DMS53 treated with DMSO at 0.1 percent for 48 hours (cell line): ENCODE measurements at regions not wholly inside any gene's neighbourhood (a gene's known extent, or its start where the extent isn't known, plus 50 kb on each side); places are given as distances from the start of the nearest gene placed in this dataset.

ENCODE experiments used
- DNase-seq: peaks from one replicate; lab custom pipeline; 2025; ENCODE audit not compliant: unreplicated experiment; lab: John Stamatoyannopoulos, UW

DNA sequence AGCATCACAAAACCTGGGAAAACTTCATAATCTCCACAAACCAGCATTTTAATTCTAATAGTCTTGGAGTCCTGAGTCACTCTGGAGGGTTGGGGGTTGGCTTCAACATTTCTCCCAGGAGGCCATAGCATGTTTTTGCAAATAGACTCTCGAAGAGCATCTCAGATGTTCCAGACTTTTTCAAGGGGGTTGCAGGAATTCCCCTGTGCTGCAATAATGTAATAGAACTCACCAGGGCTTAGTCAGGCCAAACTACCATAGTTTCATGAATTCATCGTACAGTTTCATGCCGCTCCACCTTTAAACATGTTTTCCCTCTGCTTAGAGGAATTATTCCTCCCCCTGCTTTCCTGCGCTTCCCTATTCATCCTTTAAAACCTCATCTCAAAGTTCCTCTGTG, 499.5 kb upstream of the KLF4 start:
- no peak for DNase-seq

DNA sequence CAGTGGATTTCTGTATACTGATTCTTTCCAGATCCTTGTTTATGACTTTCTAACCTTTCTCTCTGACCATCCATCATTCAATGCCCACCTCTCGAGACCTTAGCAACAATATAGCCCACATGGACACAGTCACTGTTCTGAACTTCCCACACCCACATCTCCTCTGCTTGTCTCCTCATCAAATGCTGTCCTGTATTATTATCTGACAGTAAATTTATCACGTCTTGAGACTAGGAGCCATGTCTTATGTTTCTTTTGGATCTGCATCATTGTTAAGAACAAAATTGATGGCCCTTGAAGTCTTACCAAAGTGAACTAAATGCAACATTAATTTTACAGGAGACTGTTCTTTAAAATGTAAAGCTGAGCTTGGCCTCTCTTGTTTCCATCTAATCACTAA, 495.4 kb upstream of the KLF4 start:
- no peak for DNase-seq

DNA sequence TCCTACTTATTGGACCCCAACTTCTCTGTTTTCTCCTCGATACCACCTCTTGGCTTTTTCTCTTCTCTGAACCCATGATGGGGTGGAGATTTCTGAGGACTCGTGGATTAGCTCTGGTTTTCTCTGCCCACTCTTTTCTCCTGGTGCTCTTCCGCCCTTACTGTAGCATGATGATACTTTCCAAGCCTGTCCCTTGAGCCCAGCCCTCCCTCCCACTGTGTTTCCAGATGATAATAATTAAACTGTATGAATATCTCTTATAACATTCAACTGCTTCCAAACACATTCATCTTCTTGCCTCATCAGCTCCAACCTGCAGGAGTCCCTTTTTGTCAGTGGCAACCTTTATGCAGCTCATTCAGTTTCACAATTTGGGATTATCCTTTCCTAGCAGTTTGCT, 494.2 kb upstream of the KLF4 start:
- no peak for DNase-seq

DNA sequence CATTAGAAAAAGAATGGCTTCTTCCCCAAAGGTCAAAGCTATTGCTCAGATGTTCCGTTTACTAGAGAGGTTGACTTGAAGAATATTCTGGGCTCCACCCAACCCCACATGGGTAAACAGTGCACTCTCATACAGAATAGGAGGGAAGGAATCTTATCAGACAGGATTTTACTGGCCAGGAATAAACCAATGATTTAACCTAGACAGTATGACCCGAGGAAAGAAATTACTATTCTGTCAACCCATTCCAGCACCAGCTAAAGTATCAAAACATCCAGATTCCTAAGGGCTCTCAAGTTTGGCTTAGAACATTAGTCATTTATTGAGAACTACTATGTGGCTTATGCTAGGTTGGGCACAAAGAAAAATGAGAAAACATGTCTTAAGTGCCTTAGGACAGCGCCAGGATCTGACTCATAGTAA, 493.6 kb upstream of the KLF4 start:
- no peak for DNase-seq

DNA sequence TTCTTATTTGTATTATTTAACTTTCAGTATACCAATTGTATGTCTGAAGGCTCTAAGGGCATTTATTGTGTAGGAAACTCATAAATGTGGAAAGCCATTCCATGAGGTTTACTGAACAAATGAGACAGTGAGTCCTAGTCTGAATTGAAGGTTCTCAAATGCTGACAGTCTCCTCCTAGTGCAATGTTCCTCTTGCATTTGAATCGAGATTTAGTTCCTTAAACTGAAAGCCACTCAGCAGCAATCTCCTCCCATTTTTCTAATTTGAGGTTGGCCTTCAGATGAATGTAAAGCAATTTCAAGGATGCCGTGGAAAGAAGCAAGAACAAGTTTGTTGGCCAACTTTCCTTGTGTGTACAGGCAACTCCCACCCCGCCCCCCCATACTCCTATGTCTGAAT, 493.2 kb upstream of the KLF4 start:
- no peak for DNase-seq

DNA sequence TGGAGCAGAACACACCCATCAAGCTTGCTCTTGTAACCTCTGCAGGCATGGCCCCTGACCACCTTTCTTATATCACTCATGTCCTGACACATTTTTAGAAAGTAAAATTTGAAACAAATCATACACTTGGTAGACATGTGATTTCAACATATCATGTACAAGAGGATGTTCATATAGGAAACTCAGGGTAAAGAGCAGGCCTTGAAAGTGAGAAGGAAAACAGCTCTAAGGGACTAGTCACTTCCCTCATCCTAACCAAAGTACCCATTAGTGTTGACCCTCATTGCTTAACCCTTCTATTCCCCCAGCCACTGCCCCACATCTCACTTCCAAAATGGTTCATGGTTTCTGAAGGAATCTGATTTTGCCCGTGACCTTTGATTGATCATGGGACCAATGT, 492.4 kb upstream of the KLF4 start:
- no peak for DNase-seq

DNA sequence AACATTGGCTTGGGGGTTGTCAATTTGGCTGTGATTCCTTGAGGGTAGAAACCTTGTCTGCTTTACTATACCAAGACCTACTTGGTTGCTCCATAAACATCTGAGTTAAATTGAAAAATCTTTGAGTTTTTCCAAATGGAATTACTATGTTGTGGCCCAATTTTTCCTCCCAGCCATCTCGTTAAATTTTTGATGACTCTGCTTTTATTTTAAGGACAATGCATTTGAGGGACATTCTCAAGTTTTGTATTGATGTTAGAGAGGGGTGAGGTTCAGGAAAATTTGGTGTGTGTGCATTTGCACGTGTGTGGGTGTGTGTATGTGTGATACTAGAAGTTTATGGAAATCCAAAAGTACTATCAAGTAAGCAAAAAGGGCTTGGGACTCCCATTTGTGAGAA, 491.4 kb upstream of the KLF4 start:
- no peak for DNase-seq

DNA sequence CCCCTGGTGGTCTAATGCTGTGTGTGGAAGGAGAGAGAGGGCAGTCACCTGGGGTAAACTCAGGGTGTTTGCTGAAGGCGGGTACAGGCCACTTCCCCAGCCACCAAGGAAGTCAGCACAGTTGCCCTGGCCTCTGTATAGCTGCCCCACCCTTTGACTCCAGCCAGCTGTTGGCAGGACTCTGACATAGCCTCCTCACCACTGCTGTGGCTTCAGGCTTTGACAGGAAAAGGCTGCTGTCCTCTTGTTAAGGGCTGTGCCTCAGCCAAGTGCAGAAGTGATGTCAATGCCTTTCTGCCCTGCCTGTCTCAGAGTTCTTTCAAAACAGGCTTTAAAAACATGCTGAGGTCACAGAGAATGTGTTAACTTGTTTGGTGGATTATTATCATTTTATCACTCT, 487.2 kb upstream of the KLF4 start:
- no peak for DNase-seq

DNA sequence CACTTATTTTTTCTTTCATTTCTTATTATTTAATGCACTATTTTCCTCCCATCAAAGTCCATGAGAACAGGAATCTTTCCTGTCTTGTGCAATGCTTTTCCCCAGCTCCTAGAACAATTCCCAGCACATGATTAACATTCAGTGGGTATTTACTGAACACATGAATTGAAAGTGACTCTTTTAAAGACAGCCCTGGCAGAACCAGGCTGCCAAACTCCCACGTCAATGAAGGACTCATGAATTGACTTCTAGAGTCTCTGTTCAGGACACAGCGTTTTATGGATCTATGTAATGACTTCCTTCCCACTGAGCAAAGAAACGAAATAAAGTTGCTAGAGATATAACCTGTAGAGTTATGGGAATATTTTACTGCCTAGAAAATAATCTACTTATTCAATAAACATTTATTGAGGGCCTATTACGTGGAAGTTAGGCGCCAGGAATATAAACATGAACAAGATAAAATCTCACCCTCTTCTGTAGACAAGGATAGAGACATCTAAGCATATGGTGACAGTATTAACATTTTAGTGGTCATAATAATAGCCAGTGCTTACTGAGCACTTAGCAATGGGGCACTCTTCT, 485.9 kb upstream of the KLF4 start:
- DNase-seq = no peak

DNA sequence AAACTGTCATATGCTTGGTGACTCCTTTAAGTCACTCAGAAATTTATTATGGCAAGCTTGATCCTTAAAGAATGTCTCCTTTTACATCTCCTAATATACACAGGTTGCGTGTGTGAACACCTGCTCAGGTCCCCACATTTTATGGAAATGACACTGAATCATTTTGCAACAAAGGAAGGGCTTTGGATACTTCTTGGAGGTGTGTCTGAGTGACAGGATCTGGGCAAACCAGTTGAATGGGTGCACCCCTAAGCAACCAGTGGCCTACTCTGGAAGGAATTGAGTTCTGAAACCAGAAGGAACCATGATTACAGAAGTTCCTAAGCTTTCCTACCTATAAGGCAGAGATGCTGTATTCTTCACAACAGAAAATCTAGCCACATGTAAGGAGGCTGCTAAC, 483.9 kb upstream of the KLF4 start:
- no peak for DNase-seq

DNA sequence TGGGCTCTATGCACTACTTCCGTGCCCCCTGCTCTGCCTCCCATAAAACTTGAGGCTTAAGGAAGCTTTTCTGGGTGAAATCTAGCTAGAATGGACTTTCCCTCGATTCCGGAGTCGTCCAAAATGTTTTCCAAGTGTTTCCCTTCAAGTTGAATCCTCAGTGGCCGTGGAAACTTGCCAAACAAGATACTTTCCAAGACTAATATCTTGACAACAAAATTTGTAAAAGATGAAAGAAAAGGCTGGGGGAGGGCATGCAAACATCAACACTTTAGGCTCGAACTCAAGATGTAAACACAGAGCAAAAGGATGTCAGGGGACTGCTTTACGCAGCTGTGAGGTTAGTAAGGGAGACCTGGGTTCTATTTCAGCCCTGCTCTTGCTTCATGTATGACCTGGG, 482.8 kb upstream of the KLF4 start:
- no peak for DNase-seq

DNA sequence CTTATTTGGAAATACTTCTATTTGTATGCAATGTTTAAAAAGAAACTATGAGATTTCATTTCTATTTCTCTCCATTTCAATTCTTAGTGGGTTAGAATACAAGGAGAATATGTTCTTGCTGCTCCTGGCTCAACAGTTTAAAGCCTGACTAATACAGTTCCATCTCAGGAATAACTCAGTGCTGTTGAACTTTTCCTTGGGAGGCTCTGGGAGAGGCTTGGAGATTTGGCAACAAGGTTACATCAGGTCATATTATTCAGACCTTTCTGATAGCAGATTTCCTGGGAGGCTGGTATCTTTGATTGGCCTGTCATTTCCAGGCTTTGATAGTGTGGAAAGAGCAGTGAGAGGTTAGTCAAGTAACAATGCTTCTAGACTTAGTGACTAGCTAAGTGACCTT, 481.7 kb upstream of the KLF4 start:
- DNase-seq = no peak

DNA sequence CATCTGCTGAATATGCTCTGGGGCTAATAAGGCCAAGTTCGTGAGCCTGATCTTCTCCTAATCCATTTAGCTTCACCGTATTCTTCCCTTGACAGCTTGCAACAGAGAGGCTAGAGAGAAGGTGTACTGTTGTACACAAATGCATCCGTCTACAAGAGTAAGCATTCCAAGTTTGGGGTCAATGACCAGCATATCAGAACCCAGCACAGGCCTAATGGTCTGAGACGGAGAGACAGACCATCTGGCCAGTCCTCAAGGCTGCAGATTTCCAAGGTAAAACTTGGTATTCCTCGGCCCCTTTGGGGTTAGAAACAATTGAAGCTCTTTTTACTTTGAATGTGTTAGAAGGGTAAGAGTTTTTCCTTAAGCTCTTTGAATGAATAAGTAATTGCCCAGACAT, 481.2 kb upstream of the KLF4 start:
- no peak for DNase-seq

DNA sequence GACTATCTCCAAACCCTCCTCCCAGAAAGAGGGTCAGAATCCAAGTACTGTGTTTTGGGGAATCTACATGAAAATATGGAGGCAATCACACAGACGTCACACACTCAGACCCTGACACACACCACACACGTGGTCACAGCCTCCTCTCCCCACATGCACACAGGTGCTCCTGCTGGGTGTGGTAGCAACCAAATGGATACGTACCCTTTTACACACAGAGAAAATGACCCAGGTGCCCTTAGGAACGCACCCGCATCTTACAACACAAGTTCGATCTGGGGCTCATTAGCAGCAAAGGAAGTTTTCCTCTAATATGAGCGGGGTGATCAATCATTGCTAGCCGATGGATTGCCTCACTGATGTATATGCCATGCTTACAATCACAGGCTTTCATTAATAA, 480.2 kb upstream of the KLF4 start:
- DNase-seq = no peak

DNA sequence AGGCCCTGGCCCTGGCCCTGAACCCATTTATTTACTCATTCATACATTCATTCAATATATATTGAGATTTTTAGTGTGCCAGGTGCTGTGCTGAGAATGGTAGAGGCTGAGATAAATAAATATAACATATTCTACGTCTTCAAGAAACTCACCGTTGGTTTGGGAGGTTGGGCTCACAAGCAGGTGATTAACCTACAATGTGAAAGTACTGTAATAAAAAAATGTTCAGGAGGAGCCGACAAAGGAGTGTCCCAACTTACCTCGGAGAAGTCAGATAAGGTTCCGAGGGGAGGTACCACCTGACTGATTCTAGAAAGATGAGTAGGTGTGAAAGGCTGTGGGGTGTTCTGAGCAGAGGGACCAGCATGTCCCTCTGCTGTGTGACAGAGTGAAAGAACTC, 479.6 kb upstream of the KLF4 start:
- DNase-seq = no peak

DNA sequence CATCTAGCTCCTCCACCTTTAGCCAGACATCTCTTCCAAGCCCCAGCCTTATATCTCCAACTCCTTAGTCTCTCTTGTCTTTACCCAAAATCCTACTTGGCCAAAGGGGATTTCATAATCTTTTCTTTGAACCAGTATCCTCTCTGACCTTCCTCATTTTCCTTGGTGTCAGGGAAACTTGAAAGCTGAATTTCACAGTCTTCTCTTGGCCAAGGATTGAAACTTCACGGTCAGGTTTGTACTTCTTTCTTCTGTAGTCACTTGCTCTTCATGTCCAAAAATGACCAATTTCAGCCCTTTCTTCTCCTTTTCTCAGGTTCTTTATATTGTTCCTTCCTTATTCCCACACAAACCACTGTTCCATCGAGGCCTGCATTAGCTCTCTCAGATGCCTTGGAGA, 473.7 kb upstream of the KLF4 start:
- DNase-seq = no peak

DNA sequence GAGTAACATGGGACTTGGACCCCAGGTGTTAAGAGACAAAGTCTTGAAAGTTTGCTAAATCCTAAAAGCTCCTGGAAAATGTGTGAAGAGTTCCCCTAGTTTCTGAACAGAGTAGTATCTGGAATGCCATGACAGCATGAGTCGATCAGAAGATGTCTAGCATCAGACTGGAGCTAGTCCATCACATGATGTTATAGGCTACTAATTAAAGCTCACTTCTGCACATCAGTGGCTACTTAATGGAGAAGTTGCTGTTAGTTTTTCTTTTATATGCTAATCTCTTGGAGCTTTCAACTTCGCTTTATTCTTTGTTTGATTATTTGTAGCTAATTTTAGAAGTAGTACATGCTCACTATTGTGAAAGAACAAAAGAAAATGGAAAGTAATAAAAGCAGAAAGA, 471.3 kb upstream of the KLF4 start:
- no peak for DNase-seq

DNA sequence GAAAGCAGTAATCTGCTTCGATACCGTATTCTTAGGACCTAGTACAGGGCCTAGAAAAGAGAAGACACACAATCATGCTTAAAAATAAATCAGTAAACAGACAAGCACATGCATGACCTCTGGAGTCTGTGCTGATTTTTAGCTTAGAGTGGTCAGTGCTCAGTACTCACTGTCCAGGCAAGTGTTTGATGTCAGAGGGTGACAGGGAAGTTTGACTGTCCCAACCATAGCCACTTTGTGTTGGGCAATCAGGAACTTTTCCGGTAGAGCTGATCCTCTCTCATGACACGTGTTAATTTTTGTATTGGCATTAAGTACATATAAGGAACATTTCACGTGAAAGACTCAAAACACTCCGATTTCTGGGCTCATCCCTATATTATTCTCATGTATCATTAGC, 464.7 kb upstream of the KLF4 start:
- no peak for DNase-seq

DNA sequence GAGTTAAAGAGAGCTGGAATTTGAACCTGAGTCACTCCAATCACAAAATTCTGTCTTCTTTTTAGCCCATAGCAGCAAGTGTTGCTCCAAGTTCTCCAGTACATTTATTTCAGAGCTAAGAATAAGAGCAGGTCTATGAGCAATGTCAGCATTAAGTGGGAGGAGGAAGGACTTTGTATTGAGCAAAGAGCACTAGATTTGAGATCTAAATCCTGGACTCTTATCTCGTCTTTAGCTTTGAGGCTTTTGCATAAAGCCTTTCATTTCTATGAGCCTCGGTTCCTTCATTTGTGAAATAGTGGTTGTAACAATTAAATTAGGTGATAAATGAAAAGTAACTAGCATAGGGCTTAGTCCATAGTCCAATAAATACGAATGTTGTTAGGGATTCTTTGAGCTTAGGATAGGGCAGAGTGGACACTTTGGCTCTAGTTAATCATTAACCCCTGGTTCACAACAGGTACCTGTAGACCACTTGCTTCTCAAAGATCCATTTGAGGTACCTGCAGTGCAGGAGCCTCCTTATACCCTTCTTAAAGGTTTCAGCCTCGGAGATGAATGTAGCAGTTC, 464.1 kb upstream of the KLF4 start:
- peak; percentile 34 for DNase-seq

DNA sequence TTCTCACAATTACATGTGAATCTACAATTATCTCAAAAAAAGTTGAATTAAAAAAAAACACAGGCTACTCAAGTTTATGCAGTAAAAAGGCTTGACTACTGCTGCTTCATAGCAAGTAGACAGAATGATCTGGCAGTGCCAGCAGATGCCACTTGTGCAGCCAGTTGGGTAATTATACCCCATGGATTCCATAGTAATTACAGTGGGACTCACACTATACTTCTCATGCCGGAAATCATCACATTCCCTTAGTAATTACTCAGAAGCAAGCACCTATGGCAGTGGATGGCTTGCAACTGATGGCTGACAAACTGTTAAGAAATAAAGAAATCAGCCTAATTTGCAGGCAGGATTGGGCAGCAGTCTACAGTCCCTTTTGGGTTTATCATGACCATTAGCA, 463.2 kb upstream of the KLF4 start:
- no peak for DNase-seq

DNA sequence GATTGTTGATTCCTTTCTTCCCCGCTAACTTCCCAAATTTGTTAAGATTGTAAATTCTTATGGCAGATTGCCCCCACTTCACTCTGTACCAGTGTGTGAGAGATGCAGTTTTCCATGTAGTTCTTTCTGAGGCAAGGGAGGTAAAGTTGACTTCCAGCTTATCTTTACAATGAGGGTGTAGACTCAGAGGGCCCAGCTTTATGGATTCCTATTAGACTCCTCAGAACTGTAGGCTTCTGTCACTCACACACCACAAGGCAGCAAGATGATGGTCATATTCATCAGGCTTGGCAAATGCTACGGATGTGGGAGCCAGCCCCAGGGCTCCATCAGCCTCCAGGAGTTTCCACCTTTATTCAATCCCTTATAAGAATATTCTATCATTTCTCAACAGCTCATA, 461.9 kb upstream of the KLF4 start:
- no peak for DNase-seq

DNA sequence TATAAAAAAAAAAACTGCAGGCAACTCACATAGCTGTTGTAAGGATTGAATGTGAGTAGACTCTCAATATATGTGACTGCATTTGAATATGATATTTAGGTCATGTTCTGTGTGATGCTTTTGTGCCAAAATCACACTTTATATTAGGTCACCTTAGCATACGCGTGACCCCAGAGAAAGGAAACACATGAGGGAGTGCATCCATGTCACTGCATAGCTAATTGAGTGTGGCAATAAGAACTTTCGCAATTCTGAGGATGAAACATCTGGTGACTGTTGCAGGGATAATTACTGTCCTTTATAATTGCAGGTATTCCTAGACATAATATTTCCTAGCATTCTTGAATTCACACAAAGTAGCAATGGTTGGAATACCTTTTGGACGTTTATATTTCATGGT, 459.5 kb upstream of the KLF4 start:
- DNase-seq = no peak

DNA sequence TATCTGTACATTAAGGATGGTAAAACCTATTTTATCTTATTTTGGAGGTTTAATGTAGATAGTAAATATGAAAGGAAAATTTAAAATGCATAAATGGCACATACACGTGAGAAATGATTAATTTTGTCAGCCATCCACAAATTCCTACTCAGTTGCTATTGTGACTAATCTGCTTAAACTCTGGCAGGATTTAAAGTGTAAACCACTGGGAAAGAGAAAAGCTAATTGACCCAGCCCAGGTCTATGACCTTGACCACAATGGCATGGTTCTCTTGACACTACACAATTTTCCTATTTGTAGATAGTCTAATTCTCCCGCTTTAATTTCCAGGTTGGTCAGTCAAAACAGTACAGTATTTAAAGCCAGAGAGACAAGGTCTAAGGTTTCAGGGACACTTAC, 459.0 kb upstream of the KLF4 start:
- DNase-seq = no peak

DNA sequence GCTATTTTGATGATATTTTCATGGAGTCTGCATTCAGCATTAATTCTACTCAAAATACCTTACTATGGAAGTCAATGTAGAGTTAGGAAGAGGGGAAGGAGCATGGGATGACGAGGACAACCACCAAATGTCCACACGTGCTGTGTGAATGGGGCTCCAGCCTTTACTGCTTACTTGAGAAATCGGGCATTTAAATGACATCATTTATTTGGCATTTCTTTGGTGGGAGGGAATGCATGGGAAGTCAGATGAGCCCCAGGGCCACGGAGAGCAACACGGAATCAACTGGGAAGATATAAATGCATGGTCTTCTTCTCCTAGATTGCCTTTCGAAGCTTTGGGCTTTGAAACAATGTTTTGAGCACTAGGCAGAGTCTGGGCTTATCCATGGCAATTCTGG, 458.5 kb upstream of the KLF4 start:
- no peak for DNase-seq
